IPS-18a (cell line): ENCODE measurements at regions not wholly inside any gene's neighbourhood (a gene's known extent, or its start where the extent isn't known, plus 50 kb on each side); places are given as distances from the start of the nearest gene placed in this dataset.
"Not testable (repeated sequence)": the region's sequence is repeated elsewhere in the genome, so short reads cannot be mapped to it uniquely, and the experiment has no call there.

Experiments
- H3K27ac ChIP-seq: one replicate; pipeline ENCODE4 v1.5.1; 2013; ENCODE audit warnings: low read length
- H3K27me3 ChIP-seq: one replicate; pipeline ENCODE4 v1.6.1; 2013; ENCODE audit warnings: mild to moderate bottlenecking, low read length; ENCODE audit not compliant: control insufficient read depth, insufficient read depth
- H3K36me3 ChIP-seq: one replicate; pipeline ENCODE4 v1.6.1; 2013; ENCODE audit warnings: low read depth, low read length; ENCODE audit not compliant: control insufficient read depth
- H3K4me1 ChIP-seq: one replicate; pipeline ENCODE4 v1.6.1; 2013; ENCODE audit warnings: low read depth, low read length; ENCODE audit not compliant: control insufficient read depth
- H3K4me3 ChIP-seq: one replicate; pipeline ENCODE4 v1.5.1; 2013; ENCODE audit warnings: low read length
- H3K9ac ChIP-seq: one replicate; pipeline ENCODE4 v1.6.1; 2013; ENCODE audit warnings: mild to moderate bottlenecking, low read length, moderate library complexity
- H3K9me3 ChIP-seq: one replicate; pipeline ENCODE4 v1.6.1; 2013; ENCODE audit warnings: low read depth, low read length; ENCODE audit not compliant: control insufficient read depth

- Histone ChIP-seq H3K27ac (no peak overlapping the region), H3K9ac (no peak overlapping the region), H3K4me3 (no peak overlapping the region)
These were observed 280.2 kb downstream of the COL12A1 start for GRCh38 chr6:74925683-74926082.

GRCh38 chr6:74914888-74915287, 291.0 kb downstream of the COL12A1 start:
- Histone ChIP-seq H3K9ac (no peak overlapping the region), H3K4me1 (no peaks in the 10 kb centered on the region), H3K4me3 (no peak overlapping the region), H3K27ac (no peak overlapping the region), H3K9me3 (no peaks in the 10 kb centered on the region), H3K27me3 (no peaks in the 10 kb centered on the region), H3K36me3 (no peaks in the 10 kb centered on the region)

More at GRCh38 chr6:74925683-74926082, 280.2 kb downstream of the COL12A1 start:
- no peaks in the 10 kb centered on the region for H3K9me3 ChIP-seq
- no peaks in the 10 kb centered on the region for H3K4me1 ChIP-seq
- H3K36me3 ChIP-seq: no peaks in the 10 kb centered on the region
- H3K27me3 ChIP-seq: no peaks in the 10 kb centered on the region

GRCh38 chr6:74912234-74912633, 293.6 kb downstream of the COL12A1 start:
- H3K36me3 ChIP-seq: no peaks in the 10 kb centered on the region
- no peaks in the 10 kb centered on the region for H3K4me1 ChIP-seq
- H3K9ac ChIP-seq: no peak overlapping the region
- no peaks in the 10 kb centered on the region for H3K27me3 ChIP-seq
- H3K4me3 ChIP-seq: no peak overlapping the region
- no peaks in the 10 kb centered on the region for H3K9me3 ChIP-seq
- no peak overlapping the region for H3K27ac ChIP-seq

- H3K9me3 ChIP-seq: peaks cover 7% of the 10 kb centered on the region
- H3K4me3 ChIP-seq: no peak overlapping the region
- no peak overlapping the region for H3K9ac ChIP-seq
- H3K4me1 ChIP-seq: no peaks in the 10 kb centered on the region
- no peak overlapping the region for H3K27ac ChIP-seq
- no peaks in the 10 kb centered on the region for H3K36me3 ChIP-seq
- H3K27me3 ChIP-seq: no peaks in the 10 kb centered on the region
These were observed 303.0 kb downstream of the COL12A1 start for GRCh38 chr6:74902846-74903245.

GRCh38 chr6:74902089-74902488, 303.8 kb downstream of the COL12A1 start:
- H3K9me3 ChIP-seq: peaks cover 8% of the 10 kb centered on the region
- H3K27ac ChIP-seq: no peak overlapping the region
- H3K9ac ChIP-seq: no peak overlapping the region
- no peaks in the 10 kb centered on the region for H3K27me3 ChIP-seq
- H3K4me1 ChIP-seq: no peaks in the 10 kb centered on the region
- no peaks in the 10 kb centered on the region for H3K36me3 ChIP-seq
- H3K4me3 ChIP-seq: no peak overlapping the region

- no peaks in the 10 kb centered on the region for H3K27me3 ChIP-seq
- H3K4me1 ChIP-seq: no peaks in the 10 kb centered on the region
- H3K9ac ChIP-seq: no peak overlapping the region
- H3K27ac ChIP-seq: no peak overlapping the region
- no peak overlapping the region for H3K4me3 ChIP-seq
- peaks cover 8% of the 10 kb centered on the region for H3K9me3 ChIP-seq
- H3K36me3 ChIP-seq: no peaks in the 10 kb centered on the region
These were observed 304.3 kb downstream of the COL12A1 start for GRCh38 chr6:74901576-74901975.

- Histone ChIP-seq H3K4me3 (no peak overlapping the region), H3K4me1 (no peaks in the 10 kb centered on the region), H3K36me3 (no peaks in the 10 kb centered on the region), H3K27me3 (no peaks in the 10 kb centered on the region), H3K9ac (no peak overlapping the region), H3K9me3 (peaks cover 8% of the 10 kb centered on the region), H3K27ac (no peak overlapping the region)
These were observed 306.4 kb downstream of the COL12A1 start for GRCh38 chr6:74899416-74899815.

- no peaks in the 10 kb centered on the region for H3K9me3 ChIP-seq
- no peak overlapping the region for H3K9ac ChIP-seq
- no peaks in the 10 kb centered on the region for H3K36me3 ChIP-seq
- no peaks in the 10 kb centered on the region for H3K27me3 ChIP-seq
- H3K4me1 ChIP-seq: no peaks in the 10 kb centered on the region
- H3K4me3 ChIP-seq: no peak overlapping the region
- no peak overlapping the region for H3K27ac ChIP-seq
These were observed 313.8 kb downstream of the COL12A1 start for GRCh38 chr6:74892091-74892490.

- no peaks in the 10 kb centered on the region for H3K27me3 ChIP-seq
- no peak overlapping the region for H3K4me3 ChIP-seq
- no peaks in the 10 kb centered on the region for H3K9me3 ChIP-seq
- no peak overlapping the region for H3K9ac ChIP-seq
- no peaks in the 10 kb centered on the region for H3K4me1 ChIP-seq
- H3K27ac ChIP-seq: no peak overlapping the region
- no peaks in the 10 kb centered on the region for H3K36me3 ChIP-seq
These were observed 314.5 kb downstream of the COL12A1 start for GRCh38 chr6:74891349-74891831.

GRCh38 chr6:74889635-74890034, 316.2 kb downstream of the COL12A1 start:
- no peak overlapping the region for H3K9ac ChIP-seq
- H3K9me3 ChIP-seq: no peaks in the 10 kb centered on the region
- H3K4me3 ChIP-seq: no peak overlapping the region
- no peaks in the 10 kb centered on the region for H3K27me3 ChIP-seq
- no peaks in the 10 kb centered on the region for H3K4me1 ChIP-seq
- H3K36me3 ChIP-seq: no peaks in the 10 kb centered on the region
- H3K27ac ChIP-seq: no peak overlapping the region

- not testable (repeated sequence) for H3K4me3 ChIP-seq, H3K9me3 ChIP-seq, H3K27ac ChIP-seq, H3K4me1 ChIP-seq, H3K9ac ChIP-seq, H3K27me3 ChIP-seq, H3K36me3 ChIP-seq
These were observed 317.1 kb downstream of the COL12A1 start for GRCh38 chr6:74888741-74889140.

- Histone ChIP-seq H3K27me3 (no peaks in the 10 kb centered on the region), H3K9ac (no peak overlapping the region)
These were observed 325.9 kb downstream of the COL12A1 start for GRCh38 chr6:74879976-74880375.

More at GRCh38 chr6:74879976-74880375, 325.9 kb downstream of the COL12A1 start:
- Histone ChIP-seq H3K4me1 (no peaks in the 10 kb centered on the region), H3K27ac (no peak overlapping the region), H3K9me3 (no peaks in the 10 kb centered on the region), H3K36me3 (no peaks in the 10 kb centered on the region), H3K4me3 (no peak overlapping the region)
